GM19395 (cell line): ENCODE measurements at regions not wholly inside any gene's neighbourhood (a gene's known extent, or its start where the extent isn't known, plus 50 kb on each side); places are given as distances from the start of the nearest gene placed in this dataset.
A peak's percentile ranks its signal among the peaks of the same experiment; 100 is the strongest.
"Not testable (repeated sequence)": the region's sequence is repeated elsewhere in the genome, so short reads cannot be mapped to it uniquely, and the experiment has no call there.

ENCODE experiments used
- ATAC-seq: cut with Tn5 transposase; IDR thresholded peaks from one replicate; pipeline ENCODE4 v1.9.1; 2021; ENCODE audit warnings: mild to moderate bottlenecking, moderate library complexity; ENCODE audit not compliant: unreplicated experiment

DNA sequence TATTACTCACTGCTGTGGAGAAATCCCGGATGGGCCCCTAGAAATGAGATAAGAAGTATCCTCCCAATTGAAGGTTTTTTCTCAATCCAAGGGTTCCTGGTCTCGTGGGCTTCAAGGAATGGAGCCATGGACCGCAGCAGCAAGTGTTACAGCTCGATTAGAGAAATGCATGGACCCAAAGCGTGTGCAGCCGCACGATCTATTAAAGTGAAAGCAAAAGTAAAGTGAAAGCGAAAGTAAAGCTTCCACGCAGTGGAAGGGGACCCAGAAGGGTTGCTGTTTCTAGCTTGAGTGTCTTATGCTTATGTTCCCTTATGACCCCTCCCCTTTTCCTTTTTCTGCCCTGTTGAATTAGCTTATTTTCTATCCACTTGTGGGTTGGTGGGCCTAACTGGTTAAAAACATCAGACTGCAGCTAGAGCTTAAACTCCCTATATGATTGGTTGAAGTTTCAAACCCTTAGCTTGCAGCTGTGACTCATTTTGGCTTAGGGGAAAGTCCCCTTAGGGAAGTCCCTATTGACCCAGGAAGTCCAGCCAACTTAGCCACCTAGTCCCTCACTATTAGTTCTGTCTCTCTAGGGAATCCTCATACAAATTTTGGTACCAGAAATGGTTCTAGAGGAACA lies 1111.8 kb downstream of the TAF11L14 start:
- peak; percentile 73 for ATAC-seq

DNA sequence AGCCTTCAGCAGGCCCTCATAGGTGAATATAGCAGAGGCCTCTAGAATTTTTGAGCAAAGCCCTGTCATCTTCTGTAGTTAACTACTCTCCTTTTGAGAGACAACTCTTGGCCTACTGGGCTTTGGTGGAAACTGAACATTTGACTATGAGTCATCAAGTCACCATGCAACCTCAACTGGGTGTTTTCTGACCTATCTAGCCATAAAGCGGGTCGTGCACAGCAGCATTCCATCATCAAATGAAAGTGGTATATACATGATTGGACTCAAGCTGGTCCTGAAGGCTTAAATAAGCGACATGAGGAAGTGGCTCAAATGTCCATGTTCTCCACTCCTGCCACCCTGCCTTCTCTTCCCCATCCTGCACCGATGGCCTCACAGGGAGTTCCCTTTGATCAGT lies 1115.5 kb downstream of the TAF11L14 start:
- ATAC-seq = peak; percentile 36

DNA sequence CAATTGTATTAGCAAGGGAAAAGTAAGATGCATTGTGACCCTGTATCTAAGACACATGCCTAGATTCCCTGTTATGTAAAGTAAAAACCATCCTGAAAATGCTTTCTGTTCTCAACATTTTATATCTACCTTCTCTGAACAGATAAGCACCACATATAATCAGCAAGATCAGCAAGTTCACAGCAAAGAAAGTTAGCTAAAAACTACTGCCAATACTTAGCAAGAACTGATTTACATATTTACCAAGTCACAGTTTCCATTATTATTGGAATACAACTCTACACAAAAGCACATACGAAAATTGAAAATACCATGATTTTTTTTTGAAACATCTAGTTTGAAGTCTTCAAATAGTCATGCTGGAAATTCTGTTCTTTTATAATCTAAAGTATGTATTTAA lies 1118.1 kb downstream of the TAF11L14 start:
- ATAC-seq = no peak

DNA sequence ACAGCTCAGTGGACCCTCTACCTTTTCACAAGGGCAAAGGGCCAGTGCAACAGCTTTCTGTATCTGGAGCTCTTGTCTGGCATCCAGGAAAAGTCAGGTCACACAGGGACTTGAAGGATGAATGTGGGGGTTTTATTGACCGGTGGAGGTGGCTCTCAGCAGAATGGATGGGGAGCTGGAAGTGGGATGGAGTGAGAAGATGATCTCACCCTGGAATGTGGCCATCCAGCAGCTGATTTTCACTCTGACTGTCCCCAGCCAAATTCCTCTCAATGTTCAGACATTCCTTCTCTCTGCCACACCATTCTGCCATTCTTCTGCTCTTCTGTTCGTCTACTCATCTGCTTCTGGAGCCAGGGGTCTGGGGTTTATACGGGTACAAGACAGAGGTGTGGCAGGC lies 1119.9 kb downstream of the TAF11L14 start:
- no peak for ATAC-seq

DNA sequence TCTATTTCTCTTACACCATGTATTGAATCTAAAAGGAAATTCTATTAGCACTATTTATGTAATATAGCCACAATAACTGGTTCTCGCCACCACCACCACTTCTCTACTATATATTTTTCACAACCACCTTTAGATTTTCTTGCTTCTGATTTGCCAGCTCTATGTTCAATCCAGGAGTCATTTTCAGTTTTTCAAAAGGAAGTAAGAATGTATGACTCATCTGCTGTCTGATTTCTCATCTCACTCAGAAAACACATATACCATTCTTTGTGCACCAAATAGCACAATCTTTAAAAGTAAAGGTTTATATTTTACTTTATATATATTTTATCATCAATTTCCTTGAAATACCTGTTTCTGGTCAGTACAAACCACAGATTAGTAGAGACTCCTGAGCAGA lies 1127.5 kb downstream of the TAF11L14 start:
- ATAC-seq = peak; percentile 84

DNA sequence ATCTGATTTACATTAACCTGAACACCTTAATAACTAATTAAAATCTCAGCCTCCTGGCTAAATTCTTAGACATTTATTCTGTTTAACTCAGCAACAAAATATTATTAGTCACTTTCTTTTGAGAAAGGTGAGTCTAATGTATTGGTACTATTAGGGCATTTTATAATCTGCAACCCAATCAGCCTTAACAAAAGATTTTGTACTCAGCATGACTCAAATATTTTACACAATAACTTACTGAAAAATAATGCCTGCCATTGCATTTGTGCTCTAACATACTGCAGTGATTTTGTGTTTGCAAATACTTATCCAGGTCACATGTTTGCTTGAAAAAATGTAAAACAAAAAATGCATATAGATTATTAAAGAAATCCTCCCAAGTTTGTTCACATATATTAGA lies 1129.9 kb downstream of the TAF11L14 start:
- ATAC-seq = no peak

DNA sequence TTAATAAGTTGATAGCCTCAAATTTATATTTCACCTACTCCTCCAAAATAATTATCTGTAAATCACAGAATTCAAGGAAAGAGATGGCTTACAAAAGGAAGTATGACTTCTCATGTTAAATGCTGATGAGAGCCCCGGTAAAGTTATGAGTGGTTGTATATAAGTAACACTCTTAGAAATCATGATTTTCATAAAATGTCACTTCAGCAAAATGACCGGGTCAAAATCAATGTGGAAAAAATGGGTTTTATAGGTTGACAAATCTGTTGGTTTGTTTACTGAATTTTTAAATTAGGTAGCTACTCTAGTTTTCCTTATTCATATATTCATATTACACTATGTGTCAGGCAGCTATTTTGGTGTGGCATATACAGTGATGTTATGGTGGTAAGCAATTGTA lies 1131.0 kb downstream of the TAF11L14 start:
- ATAC-seq = no peak

DNA sequence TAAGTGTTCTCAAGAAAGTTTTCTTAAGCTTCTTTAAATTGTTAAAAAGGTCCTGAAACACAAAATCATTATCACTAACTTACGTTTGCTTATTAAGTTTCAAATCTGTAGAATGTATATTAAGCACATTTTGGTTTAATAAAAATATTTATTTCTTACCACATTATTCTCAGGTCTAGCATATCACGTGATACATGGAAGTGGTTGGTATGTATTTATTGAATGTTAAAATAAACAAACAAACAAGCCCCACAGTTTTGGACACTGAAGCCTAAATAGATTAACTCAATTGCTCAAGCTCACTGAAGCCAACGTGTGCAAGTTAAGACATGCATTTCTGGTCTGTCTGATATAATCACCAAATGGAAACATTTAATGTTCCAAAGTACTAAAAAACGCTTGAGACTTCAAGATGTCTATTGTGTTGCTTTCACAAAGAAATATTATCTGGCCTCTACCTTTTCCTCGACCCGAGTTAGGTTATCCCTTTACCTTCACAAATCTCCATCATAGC lies 1136.9 kb downstream of the TAF11L14 start:
- ATAC-seq = no peak

DNA sequence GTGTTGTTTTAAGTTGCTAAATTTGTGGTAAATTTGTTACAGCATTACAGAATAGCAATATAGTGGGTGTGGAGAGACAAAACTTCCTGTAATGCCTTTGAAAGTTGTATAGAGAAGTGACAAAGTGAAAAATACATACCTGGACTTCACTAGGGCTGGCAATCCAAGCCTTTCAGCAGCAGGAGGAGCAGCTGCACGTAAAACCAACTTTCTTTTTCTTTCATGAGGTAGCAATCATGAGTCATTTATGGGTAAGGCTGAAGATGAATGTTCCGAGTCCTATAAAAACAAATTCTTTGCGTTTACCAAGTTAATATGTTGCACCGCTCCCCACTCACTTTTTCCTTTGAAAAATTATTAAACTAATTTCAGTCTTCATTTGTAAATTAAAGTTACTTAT lies 1138.2 kb downstream of the TAF11L14 start:
- no peak for ATAC-seq

DNA sequence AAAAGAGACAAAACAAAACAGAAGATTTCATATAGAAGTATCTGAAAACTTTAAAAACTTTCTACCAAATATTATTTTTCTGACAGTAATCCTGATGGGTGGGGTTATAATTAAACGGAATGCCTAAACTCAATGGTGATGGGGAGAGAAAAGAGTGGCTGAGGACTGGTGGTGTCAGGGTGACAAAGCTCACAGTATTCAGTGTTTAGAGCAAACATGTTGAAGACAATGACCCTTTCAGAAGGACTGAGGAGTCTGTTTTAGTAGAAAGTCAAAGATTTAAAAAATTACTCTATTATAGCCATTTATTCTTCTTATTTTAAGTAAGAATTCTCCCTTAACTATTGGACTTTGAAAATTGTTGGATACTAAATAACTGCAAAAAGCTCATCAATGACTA lies 1144.0 kb downstream of the TAF11L14 start:
- no peak for ATAC-seq

DNA sequence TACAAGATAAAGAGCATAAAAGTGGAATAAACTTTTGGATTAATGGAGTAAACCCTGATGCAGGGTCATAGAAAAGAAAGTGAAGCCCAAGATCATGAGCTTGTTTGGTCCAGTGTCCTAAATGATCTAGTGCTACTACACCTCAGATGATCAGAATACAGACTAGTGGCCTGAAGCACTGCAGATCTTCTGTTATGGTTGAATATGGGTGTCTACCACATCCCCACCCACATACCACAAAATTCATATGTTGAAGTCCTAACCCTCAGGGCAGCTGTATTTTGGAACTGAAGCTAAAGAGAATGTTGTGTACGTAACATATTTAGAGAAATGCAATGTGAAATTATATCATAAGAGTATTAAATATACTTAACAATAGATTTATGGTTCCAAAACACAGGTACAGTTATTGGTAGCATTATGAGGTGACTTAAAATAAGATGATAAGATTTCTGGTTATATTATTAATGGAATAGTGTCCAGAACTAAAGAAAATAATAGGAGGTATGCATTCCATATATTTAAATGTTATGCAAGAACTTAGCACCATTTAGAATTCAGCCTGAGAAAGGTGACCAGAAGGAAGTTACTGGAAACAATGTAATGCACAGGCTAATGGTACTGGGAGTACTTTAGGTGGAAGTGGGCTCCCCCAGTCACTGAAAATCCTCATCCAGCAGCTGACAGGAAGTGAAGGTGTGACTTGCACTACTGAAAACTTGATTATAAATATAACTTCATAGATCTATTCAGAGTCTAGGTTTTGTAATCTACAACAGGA lies 1155.1 kb downstream of the TAF11L14 start:
- no peak for ATAC-seq

DNA sequence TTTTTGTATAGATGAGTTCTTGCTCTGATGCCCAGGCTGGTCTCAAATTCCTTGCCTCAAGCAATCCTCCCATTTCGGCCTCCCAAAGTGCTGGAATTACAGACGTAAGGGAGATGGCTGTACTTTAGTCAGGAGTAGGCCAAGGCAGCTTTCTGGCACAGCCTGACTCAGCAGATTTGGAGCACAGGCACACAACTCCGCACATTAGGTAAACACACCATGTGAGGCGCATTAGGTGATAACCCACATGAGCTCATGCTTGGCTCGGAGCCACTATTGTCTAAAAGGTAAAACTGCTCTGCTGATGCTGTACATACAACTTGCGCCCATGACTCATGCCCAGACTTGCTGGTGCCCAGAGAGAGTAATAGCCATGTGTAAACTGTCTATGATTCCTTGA lies 1157.9 kb downstream of the TAF11L14 start:
- ATAC-seq = no peak

DNA sequence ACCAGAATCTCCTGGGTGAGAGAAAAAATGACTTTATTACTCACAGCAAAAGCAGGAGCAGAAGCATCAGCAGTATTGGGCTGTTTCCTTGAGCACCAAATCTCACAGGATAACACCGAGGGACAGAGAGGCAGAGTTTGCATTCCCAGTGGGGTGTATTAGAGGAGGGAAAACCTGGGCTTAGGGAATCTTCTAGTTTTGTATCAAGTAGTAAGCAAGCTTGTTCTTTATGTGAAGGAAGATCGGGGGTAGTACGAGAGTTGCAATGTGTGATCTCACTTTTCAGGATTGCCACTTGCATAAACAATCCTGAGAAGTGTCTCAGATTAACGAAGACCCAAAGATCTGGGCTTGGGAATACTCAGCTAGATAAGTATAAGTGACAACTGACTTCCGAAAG lies 1163.0 kb downstream of the TAF11L14 start:
- ATAC-seq = no peak

DNA sequence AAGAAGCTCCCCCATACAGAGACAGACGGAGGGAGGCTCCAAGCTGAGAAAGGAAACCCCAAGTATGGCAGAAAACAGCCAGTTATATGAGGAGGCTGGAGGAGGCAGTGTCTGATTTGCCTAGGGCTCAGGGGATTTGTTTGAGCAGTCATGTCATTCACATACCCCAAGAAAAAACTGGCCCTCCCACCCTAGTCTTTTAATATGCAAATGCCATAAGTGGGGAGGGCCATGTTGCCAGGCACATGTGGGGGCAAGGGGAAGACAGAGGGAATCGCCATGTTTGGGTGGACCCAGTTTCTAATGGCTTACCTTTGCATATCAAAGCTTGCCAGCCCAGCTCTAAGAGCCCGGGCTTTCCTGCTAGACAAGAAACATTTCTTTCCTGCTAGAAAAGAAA lies 1163.8 kb downstream of the TAF11L14 start:
- ATAC-seq = no peak

DNA sequence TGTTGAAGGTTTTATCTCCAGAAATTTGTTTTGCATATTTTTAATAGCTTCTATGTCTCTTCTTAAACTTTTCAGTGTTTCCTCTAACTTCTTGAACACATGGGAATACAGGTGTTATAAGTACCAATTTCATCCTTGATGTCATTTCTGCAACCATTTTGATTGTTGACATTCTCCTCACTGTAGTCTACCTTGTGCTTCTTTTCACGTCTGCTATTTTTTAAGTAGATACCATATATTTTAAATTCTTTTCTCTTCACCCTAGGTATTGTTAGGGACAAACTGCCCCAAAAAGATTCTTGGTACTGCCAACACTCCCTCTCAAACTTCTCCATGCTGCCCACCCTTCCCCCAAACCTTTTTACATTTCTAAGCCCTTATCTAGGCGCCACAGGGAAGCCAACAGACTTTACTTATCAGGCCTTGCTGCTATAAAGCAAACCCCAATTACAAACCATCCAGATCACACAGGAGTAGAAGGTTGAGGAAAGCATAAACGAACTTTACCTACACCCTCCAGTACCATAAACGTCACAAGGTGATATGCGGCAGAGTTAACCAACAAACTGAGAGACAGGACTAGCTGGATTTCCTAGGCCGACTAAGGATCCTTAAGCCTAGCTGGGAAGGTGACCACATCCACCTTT lies 1165.3 kb downstream of the TAF11L14 start:
- no peak for ATAC-seq

DNA sequence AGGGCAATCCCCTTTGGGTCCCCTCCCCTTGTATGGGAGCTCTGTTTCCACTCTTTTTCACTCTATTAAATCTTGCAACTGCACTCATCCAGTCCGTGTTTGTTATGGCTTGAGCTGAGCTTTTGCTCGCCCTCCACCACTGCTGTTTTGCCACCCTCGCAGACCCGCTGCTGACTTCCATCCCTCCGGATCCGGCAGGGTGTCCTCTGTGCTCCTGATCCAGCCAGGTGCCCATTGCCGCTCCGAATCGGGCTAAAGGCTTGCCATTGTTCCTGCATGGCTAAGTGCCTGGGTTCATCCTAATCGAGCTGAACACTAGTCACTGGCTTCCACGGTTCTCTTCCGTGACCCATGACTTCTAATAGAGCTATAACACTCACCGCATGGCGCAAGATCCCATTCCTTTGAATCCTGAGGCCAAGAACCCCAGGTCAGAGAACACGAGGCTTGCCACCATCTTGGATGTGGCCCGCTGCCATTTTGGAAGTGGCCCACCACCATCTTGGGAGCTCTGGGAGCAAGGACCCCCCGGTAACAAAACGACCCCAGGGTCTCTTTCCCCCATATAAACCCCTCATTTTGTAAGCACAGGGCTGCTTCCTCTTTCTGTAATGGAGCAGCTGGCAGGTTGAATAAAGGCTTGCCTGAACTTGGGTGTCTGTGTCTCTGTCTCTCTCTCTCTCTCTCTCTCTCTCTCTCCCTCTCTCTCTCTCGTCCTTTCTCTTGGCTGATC lies 1166.2 kb downstream of the TAF11L14 start:
- no peak for ATAC-seq

DNA sequence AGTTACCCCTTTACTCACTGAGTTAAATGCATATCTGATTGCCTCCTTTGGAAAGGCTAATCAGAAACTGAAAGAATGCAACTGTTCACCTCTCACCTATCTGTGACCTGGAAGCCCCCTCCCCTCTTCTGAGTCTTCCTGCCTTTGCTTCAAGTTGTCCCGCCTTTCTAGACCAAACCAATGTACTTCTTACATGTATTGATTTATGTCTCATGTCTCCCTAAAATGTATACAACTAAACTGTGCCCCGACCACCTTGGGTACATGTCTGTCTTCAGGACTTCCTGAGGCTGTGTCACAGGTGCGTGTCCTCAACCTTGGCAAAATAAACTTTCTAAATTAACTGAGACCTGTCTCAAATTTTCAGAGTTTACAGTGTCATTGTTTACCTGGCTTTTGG lies 1167.2 kb downstream of the TAF11L14 start:
- not testable (repeated sequence) for ATAC-seq

DNA sequence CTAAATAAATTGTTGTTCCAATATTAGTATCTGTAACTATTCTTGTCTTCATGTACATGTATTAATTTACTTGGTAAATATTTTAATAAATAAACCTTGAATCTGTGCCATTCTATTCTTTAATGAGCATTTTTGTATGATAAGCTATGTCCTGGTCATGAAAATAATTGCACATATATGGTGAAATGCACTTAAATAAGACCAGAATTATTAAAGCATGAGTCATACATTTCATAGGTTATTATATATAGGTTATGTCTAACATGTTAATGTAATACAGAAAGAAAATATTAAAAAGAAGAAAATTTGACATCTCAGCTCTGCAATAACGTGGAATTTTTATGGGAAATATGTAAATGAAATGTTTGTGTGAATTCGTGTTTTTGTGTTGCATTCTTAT lies 1168.1 kb downstream of the TAF11L14 start:
- no peak for ATAC-seq

DNA sequence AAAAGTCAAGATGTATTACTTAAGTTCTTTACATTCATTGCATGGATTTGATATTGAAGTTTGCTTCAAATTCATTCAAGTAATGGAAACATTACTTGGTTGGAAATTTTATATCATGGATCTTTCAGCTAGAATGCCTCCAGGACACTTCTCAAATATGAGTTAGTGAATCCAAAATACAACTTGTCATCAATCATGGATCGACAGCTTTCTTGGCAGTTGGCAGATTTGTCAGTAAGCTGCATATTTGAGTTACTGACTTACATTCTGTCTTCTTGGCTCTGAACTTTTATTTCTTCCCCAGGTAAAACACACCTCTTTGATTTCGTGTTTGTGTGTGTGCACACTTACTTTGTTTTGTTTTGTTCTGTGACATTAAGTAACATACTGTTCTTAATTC lies 1171.1 kb downstream of the TAF11L14 start:
- ATAC-seq = no peak

DNA sequence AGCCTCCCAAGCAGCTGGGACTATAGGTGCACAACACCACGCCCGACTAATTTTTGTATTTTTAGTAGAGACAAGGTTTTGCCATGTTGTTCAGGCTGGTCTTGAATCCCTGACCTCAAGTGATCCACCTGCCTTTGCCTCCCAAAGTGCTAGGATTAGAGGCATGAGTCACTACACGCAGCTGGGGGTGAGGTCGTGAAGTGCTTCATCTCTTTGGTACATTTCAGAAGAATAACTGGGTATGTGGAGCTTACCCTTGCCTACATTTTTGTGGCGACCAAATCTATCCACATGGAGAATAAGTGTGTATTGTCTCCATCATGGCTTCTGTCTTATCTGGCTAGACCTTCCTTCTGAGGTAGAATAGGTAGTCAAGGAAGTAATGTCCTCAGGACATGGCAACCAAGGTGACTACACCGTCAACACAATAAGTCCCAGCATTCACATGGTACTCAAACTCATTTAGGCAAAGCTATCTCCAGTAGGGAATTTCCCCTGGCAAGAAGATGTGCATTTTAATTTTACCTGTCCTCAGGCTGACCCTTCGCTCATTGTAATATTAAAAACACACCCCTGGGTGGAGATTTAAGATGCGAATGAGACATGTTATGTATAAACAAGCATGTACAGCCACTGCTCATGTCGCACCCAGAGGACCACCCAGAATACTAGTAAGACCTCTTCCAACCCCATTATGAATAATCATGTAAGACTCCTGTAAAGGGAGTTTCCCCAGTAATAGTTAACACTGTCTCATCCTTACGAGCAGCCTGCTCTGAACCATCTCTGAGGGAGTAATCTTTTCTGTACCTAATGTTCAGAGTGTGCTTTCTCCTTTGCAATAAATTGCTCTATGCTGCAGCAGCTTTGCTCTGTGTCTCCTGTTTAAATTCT lies 1173.2 kb downstream of the TAF11L14 start:
- no peak for ATAC-seq
